Kidney tubule cell (primary cell): ENCODE measurements at regions not wholly inside any gene's neighbourhood (a gene's known extent, or its start where the extent isn't known, plus 50 kb on each side); places are given as distances from the start of the nearest gene placed in this dataset.
"Not testable (repeated sequence)": the region's sequence is repeated elsewhere in the genome, so short reads cannot be mapped to it uniquely, and the experiment has no call there.

ENCODE experiments used
- DNase-seq: peaks from one replicate; pipeline ENCODE4 v3.0.0-alpha.2; 2018; ENCODE audit warnings: low spot score

DNA sequence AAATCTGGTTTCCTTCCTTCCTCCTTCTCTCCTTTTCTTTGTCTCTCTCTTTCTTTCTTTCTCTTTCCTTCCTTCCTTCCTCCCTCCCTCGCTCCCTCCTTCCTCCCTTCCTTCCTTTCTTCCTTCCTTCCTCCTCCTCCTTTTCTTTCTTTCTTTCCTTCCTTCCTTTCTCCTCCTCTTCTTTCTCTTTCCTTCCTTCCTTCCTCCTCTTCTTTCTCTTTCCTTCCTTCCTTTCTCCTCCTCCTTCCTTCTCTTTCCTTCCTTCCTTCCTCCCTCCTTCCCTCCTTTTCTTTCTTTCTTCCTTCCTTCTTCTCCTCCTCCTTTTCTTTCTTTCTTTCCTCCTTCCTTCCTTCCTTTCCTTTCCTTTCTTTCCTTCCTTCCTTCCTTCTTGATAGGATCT is 61.2 kb downstream of the VIP start:
- DNase-seq: no peak

DNA sequence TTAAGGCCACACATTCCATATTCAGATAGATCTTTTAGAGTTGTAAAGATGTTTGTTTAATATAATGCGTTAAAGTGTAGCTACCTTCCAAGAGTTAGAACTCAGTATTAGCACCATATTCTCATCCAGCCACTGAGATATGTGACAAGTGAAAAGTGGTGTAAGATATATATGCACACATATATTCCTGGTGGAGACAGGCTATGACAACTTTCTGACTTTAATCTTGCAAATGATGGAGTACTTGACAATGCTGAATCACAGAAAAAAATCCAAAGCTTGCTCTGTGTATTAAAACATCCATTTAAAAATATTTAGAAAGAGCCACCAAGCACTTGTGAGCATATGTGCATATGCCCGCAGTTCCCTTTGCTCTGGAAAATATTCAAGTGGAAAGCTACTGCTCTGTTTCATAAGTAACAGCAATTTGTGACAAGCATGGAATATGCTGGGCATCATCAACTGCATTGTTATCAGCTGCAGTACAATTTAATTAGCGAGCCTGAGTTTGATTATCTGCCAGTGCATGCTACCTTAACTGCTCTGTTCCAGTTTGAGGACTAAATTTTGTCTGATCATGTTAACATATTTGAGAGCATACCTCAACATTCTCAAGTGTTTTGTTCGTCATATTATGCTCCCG is 64.8 kb downstream of the VIP start:
- DNase-seq: no peak

DNA sequence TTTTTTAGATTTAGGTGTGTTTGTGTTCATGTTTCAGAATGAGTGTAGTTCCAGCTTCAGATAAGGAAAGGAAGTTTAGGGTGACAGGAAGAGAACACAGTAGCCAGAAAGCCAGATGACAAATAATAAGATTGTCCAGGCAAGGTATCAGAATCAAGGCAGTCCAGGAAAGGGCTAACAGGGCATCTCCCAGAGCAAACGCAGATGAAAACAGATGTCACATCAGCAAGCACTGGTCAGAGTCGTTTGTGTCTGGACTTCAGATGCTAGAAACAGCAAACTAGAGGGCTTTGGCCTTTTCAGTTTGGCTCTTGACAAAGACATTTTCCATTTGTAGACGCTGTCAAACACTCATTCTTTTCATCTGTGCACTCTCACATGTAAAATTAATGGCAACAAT is 65.5 kb downstream of the VIP start:
- no peak for DNase-seq

DNA sequence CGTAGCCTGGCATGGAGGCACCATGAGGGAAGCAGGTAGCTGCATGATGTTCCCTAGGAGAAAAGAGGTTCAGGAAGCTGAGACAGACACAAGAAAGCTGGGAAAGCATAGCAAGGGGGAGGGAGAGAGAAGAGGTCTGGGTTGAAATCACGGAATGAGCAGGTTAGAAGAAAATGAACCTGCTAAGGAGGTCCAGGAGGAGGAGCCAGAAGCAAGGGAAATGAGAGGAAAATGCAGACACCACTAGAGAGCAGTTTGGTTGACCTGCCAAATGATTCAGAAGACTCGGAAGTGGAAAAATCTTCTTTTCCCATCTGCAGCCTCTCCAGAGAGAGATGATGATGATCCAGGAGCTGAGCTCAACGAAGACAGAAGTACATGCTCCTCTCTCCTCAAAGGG is 70.9 kb downstream of the VIP start:
- no peak for DNase-seq

DNA sequence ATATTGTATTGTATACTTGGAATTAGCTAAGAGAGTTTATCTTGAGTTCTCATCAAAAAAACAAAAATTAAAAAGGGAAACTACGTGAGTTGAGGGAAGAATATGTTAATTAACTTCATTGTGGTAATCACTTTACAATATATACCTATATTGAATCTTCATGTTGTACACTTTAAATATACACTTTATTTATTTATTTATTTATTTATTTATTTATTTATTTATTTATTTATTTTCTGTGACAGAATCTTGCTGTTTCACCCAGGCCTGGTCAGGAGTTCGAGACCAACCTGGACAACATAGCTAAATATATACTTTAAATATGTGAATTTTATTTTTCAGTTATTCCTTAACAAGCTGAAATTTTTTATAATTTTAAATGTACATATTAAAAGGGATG is 74.1 kb downstream of the VIP start:
- no peak for DNase-seq

DNA sequence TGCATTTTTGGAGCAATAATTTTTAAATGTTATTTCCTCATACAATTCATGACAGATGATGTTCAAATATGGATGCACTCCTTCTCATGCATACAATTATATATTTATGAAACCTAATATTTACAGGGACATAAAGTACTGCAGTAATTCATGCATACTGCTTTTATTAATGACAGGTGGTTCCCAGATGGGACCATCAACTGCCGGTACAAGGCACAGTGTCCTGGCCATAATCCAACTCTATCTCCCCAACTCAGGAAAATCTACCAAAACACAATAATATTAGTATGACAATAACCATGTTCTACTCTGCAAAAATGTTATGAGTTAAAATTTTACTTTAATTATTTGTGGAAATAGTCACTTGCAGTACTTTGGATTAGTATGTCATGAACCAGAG is 77.8 kb downstream of the VIP start:
- no peak for DNase-seq

DNA sequence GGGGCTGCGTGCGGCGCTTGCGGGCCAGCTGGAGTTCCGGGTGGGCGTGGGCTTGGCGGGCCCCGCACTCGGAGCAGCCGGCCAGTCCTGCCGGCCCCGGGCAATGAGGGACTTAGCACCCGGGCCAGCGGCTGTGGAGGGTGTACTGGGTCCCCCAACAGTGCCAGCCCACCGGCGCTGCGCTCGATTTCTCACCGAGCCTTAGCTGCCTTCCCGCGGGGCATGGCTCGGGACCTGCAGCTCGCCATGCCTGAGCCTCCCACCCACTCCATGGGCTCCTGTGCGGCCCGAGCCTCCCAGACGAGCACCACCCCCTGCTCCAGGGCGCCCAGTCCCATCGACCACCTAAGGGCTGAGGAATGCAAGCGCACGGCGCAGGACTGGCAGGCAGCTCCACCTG is 83.8 kb downstream of the VIP start:
- DNase-seq: not testable (repeated sequence)

DNA sequence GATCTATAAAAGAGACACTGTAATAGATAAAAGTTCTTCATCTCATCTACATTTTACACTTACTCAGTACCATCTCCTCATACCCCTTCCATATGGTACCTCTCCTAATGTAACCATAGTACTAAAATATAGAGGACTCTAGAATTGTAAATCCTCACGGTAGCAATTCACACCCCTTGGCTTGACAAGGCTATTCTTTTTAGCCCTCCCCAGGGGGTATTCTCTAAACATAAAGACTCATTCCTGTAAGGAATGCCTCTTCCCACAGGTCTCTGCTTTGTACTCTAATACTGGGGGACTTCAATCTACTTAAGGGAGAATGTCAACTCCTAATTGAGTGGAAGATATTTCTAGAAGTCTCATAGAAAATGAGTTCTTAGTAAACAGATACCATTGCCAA is 85.9 kb downstream of the VIP start:
- DNase-seq: no peak

DNA sequence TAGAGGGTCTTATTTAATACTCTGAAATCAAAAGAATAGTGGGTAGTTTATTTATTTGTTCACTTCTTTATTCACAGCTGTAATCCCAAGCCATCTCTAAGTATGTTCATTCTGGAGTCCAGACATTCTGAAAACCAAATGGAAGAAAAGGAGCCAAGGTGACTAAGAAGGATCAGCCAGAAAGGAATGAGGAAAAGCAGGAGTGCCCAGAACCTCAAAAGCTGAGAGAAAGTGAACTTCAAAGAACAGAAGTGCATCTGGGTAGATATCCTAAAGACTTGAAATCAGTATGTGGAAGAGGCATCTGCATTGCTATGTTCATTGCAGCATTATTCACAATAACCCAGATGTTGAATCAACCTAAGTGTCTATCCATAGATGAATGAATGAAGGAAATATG is 94.8 kb downstream of the VIP start:
- DNase-seq: no peak

DNA sequence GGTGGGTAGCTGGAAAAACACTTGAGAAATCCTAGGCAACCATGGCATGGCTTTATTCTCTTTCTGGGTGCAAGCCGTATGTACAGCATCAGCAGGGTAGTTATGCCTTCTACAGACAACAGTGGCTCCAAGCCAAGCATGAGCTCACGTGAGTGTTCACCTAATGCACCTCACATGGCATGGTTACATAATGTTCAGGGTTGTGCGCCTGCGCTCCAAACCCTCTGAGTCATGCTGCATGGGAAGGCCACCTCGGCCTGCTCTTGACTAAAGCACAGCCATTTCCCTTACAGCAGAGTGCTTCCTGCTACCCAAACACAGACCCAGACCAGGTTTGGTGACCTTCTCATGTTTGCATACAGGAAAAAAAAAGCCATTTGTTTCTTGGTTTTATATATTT is 96.2 kb downstream of the VIP start:
- DNase-seq: peak; percentile 8

DNA sequence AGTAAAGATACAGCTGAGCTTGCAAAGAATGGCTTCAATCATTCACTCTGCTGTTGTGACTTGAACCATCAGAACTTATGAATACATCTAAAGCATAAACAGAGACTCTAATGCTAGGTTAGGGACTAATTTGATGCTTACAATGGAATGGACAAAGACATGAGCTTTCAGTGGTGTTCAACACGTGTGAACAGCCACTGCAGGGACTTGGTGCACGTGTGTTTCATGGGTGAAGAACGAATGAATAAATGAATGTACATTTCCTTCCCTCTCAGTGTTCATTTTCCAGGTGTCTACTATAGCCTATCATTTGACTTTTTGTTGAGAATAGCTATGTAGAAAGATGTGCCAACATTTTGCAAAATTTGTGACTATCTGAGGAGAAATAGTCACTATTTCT is 98.3 kb downstream of the VIP start:
- DNase-seq: no peak

DNA sequence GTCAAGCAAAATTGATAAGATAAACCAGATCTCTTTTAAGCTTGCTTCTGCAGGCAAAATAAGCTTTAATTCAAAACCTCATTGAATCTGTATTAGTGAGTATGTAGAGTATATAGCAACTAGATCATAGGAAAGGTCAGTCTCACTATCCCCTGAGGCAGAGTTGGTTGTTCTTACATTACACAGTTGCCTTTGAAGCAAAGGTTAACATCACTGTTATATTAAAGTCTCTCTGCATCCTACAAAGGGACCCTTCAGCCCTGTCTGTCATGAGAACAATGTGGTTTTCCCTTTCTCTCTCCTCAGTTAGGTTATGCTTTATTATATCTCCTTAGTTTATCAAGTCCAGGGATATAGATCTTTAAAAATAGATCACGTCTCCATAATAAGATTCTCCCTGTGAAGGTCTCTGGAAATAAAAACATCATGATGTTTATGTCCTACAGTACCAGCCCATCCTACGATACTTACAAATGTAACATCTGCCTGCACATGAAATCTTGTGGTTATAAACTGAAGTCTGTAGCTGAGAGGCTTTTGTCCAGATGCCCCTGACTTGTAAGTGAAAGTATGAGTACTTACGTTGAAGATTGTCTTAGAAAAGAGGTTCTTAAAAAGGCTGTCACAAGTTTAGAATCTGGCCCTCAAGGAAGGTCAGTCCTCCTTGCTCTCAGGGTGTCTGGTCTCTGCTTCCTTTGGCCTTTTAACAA is 103.6 kb downstream of the VIP start:
- DNase-seq: no peak

DNA sequence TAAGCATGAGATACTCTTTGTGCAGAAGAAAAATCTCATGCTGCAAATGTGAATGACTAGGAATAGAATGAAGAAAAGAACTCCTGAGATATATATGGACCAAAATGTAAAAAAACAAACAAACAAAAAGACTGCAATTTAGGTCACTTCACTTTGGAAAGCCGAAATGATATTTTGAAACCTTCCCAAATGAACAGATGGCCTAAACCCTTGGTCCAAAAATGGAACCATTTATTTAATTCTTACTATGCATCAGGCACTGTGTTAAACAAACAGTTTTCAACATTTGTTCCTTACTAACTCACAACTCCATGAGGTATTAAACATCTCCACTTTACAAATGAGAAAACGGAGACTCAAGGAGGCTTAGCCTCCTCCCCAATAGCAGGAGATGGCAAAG is 107.5 kb downstream of the VIP start:
- no peak for DNase-seq

DNA sequence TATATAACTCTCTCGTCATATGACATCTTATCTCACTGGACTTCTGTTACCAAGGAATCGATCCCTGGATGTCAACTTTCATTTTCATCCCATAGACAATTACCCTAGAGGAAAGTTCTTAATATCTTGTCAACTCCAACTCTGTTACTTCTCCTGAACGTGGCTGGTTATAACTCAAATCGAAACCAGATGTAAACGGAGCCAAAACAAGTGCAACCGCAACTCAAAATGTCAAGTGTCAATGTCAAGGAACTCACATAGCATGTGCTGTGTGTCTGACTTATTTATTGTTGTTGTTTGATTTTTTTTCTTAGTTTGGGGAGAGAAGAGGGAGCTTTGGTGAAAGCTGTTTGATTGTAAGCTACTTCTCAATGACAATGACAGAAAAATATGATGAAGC is 108.6 kb downstream of the VIP start:
- DNase-seq: no peak

DNA sequence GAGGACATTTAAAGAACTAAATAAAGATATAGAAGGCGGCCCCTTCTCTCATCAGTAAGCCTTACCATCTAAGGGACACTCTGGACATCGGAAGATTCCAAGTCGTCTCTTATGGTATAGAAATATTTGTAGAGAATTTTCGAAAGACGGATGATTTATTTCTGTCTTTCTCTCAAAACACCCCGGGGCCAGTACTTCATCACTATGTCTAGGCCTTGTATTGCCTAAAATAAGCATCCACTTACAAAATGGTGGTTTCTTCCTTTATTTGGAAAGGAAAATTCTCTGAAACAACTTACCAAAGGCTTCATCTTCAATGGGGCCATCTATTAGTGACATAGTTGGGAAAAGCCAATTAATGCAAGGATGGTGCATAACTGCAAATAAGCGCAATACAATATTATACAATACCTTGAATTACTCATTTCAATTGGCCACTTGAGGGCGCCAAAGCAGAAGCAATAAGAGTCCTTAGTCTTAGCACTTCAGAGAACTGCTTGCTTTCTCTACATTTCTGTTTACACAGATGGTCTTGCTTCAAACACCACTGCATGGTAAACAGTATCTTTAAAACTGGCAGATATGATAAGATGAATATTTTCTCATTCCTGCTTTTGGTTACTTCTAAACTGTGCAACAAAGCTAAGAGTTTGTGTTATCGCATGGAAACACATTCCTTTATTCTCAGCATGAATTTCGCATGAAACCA is 113.2 kb downstream of the VIP start:
- DNase-seq: peak; percentile 67

DNA sequence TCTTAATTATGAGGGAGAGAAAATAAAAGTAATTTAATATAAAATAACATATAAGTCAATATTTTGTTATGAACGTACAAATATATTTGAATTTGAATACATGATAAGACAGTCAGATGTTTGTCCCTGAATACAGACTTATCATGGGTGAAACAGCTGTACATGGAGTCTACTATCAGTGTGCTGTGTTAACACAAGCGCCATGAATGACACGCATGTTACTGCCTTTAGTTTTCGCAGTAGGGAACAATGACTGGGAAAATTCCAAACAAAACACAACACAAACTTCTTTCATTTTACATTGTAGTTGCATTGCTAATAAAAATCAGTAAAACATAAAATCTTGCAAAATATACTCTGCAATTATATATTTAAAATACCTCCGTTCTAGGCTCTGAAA is 108.6 kb downstream of the FBXO5 start:
- DNase-seq: no peak

DNA sequence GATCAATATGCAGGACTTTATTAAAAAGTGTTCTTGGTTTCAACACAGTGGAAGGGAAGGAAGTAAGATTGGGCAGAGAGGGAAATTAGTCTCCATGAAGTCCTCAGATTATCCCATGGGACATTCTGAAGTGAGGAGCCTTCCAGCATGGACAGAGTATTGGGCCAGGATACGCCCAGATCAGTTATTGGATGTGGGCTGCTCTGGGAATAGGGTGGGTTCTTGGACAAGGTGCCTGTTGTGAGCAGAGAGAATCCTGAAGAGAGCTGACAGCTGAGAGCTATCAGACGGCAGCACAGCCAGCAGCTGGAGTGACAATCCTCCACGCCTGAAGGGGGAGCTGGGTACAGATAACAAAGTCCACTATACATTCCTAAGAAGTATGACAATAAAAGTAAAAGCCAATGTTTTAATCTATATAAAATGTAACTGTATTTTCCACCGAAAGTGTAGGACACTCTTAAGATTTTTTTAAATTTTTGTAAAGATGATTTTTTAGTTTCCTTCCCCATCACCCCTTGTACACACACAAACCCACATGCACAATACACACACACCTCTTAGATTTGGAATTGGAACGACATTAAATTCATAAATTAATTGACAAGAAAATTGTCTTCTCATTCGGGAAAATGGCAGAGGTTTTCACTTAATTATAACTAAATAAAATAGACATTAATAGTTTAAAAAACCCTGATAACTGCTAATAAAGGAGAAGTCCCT is 107.8 kb downstream of the FBXO5 start:
- no peak for DNase-seq

DNA sequence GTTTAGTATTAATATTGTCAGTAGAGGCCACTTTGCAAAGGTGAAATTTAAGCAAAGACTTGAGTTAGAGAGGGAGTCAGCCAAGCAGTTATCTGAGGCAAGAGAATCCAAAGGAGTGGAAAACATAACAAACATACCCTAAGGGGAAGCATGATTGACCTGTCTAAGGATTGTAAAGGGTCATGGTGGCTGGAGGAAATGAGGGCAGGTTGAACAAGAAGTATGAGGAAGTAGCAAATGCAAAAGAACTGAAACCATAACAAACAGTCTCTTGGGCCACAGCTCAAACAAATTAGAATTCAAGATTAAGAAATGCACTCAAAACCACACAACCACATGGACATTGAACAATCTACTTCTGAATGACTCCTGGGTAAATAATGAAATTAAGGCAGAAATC is 103.2 kb downstream of the FBXO5 start:
- peak; percentile 41 for DNase-seq

DNA sequence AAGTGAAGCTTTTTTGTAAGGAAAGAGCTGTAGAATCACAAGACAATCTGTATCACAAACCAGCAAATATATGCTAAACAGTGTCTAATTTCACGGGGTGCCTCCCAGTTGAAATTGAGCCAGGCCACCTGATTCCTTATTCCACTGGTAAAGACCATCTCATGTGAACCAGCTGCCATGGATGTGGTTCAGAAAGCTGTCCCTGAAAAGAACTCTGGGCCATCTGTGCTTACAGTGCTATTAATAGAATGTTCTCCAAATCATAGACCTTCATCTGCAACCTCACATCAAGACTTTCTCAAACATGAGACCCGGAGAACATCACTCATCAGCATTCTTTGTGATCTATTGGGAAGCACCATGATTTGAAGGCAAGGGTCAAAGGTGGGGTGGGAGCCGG is 89.7 kb downstream of the FBXO5 start:
- DNase-seq: no peak

DNA sequence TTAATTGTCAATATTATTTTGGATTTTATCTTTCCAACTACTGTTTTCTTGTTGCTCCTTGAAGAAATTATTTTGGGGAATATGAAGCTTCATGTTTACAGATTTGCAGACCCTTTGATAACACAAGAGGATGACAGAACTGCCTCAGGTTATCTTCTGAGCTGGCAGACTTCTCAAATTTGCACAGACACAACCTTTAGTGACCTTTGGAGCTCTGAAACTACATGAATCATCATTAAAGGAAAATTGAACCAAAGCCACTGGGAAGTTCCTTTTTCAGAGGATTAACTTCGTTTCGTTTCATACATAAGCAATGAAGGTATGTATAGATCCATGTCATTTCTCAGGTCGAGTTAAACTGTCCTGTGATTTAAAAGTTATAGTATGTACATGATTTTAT is 85.9 kb downstream of the FBXO5 start:
- DNase-seq: no peak

DNA sequence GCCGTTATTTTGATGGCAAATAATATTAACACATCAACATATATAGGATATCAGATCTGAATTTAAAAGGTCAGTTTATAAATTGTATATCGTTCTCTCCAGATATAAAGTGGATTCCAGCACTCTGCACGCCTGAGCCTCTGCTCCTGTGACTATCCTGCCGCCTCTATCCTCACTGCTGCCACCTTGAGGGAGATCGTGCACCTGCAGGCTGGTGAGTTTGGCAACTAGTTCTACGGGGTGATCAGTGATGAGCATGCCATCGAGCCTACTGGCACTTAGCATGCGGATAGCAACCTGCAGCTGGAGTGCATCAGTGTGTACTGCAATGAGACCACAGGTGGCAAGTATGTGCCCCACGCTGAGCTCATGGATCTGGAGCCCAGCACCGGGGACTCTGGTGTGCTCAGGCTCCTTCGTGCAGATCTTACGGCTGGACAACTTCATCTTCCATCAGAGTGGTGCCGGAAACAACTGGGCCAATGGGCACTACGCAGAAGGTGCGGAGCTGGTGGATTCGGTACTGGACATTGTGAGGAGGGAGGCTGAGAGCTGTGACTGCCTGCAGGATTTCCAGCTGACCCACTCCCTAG is 84.9 kb downstream of the FBXO5 start:
- DNase-seq: peak; percentile 64

DNA sequence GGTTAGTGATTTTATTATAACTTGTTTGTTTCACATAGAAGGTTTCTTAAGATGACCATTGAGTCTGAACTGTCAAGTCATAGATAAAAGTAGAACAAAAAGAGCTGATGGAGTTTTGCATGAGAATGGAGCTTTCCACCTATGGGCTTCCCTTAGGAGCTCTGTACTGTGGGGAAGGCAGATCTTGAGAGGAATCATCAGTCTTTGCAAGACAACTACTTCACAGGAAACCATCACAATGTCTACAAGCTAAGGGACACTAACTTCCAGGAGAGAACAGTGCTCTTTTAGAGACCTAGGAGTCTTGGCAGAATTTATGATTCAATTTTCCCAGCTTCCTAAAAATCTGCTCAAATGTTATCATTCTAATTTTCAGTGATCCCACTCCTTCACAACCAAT is 78.2 kb downstream of the FBXO5 start:
- no peak for DNase-seq
